Left lobe of liver (tissue), 2 donors: ENCODE measurements at regions not wholly inside any gene's neighbourhood (a gene's known extent, or its start where the extent isn't known, plus 50 kb on each side); places are given as distances from the start of the nearest gene placed in this dataset.
"Not testable (repeated sequence)": the region's sequence is repeated elsewhere in the genome, so short reads cannot be mapped to it uniquely, and the experiment has no call there.

Experiments used
- ATAC-seq: fragments of 200-7000 bp; cut with Tn5 transposase; one replicate; pipeline ENCODE4 v1.9.1; 2020; ENCODE audit warnings: mild to moderate bottlenecking, moderate library complexity
- DNase-seq: peaks from one replicate; pipeline ENCODE4 v3.0.0-alpha.2; 2020; ENCODE audit warnings: low spot score
- donor health status: DM: no; HTN: no; CAD: no; lungs with moderate emphysema.
- donor health status: DM: no; HTN: yes; CAD: no.

DNA sequence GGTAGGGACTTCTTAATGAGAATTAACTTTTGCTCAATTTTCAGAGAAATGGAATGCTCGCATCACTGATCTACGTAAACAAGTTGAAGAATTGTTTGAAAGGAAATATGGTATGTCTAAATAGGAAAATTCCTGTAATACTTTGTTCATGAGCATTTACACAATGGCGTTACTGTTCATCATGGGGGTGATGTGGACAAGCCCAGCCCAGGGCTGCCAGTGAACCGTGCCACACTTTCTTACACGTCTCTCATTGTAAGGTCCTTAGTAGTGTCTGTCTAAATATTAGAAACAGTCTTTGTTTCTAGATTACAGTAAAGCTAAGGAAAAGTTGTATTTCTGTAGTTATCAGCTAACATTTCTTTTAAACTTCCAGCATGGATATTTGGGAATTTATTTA is 91.0 kb upstream of the SPDYE9 start:
- not testable (repeated sequence) for ATAC-seq

DNA sequence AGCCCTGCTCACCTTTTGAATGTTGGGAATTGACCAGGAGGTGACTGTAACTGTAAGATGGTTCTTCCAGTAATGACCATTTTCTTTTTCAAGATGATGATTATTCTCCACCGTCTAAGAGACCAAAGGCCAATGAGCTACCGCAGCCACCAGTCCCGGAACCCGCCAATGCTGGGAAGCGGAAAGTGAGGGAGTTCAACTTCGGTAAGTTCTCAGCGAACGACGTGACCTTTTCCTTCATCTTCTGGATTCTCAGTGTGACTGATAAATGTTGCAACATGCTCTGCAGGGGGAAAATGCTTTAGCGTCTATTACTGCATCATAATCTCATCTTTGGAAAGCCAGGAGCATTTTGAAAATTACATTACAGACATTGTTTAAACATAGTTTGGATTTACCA is 89.5 kb upstream of the SPDYE9 start:
- not testable (repeated sequence) for ATAC-seq, DNase-seq

More for the DNA sequence above, 91.0 kb upstream of the SPDYE9 start:
- DNase-seq: not testable (repeated sequence)

DNA sequence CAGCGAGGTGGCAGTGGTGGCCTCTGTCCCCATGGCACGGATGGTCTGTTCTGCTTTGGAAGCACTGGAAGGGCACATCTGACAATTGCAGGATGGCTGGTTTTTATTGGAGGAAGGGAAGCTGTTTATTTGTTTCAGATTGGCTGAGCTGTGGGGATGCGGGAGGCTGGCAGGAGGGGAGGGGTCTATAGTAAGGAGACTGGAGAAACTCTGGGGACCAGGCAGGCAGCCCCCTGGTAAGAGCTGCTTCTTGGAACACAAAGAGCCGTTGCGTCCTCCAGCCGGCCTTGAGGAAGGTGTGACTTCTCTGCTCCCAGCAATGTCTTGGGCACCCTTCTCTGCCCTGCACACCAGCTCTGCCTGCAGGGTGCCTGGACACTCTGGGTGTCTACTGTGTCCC is 85.1 kb upstream of the SPDYE9 start:
- DNase-seq, ATAC-seq: not testable (repeated sequence)

DNA sequence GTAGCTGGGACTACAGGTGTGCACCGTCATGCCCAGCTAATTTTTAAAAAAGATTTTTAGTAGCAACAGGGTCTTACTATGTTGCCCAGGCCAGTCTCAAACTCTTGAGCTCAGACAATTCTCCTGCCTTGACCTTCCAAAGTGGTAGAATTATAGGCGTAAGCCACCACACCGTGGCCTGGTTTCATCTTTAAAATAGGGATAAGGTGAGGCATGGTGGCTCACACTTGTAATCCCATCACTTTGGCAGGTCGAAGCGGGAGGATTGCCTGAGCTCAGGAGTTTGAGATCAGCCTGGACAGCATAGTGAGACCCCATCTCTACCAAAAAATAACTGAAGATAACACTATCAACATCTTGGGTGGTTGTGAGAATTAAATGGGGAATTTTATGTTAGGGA is 84.6 kb upstream of the SPDYE9 start:
- not testable (repeated sequence) for ATAC-seq, DNase-seq

DNA sequence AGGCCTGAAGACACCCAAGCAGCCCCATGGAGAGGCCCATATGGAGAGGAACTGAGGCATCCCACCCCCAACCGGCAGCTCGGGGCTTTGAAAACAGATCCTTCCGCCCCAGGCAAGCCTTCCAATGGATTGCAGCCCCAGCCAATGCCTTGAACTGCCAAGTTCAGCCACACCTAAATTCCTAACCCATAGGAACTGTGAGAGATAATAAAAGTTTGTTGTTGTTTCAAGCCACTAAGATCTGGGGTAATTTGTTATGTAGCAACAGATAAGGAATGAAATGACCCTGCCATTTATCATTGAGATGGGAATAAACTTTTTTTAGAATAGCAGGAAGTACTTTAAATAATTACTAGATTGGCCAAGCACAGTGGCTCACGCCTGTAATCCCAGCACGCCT is 80.3 kb upstream of the SPDYE9 start:
- ATAC-seq, DNase-seq: not testable (repeated sequence)

DNA sequence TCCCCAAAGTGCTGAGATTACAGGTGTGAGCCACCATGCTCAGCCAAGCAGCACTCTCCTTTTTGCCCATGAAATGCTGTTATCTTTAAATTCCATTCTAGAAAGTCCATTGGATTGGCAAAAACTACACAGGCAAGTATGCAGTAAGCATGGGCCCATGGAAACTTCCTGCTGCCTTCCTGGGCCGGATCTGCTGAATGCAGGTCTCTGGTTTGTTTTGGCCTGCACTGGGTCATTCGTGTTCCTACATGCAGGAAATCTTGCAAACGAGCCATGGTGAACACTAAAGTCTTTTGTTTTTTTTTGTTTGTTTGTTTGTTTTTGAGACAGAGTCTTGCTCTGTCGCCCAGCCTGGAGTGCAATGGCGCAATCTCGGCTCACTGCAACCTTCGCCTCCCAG is 76.8 kb upstream of the SPDYE9 start:
- not testable (repeated sequence) for DNase-seq
- peak; percentile 68 for ATAC-seq

DNA sequence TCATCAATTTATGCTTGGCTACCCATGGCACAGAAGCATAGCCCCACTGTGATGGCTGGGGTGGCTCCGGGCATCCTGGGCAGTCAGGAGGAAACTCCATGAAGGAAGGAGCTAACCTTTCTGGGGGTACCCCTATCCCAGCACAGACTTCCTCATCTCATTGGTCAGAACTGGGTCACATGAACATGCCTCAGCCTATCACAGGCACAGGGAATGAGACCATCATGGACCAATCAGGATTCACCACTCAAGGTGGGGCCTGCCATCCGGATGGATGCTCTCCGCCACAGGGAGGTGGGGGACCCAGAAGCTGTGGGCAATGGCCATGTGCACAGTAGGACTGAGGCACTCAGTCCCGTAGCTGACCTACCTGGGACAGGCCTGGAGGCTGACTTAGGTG is 75.9 kb upstream of the SPDYE9 start:
- not testable (repeated sequence) for DNase-seq, ATAC-seq

DNA sequence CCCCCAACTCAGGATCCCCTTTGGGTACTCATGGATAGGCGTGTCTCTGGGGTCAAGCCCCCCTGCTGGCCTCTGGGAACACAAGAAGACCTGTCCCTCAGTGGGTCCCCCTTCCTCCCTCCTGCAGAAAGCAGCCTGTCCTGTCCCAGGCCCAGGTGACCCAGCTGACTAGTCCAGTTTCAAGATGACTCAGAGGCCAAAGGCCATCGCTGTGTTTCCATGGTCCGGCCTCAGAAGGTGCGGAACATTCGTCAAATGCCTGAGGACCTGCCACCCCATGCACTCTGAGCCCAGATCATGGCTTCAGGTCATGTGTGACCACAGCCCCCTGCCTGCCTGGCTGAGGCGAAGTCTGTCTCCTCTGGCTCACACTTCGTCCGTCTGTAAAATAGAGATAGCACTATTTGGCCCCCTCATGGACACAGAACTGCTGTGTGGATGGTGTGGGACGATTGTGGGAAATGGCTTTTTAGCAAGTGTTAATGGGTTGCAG is 71.4 kb upstream of the SPDYE9 start:
- not testable (repeated sequence) for DNase-seq, ATAC-seq

DNA sequence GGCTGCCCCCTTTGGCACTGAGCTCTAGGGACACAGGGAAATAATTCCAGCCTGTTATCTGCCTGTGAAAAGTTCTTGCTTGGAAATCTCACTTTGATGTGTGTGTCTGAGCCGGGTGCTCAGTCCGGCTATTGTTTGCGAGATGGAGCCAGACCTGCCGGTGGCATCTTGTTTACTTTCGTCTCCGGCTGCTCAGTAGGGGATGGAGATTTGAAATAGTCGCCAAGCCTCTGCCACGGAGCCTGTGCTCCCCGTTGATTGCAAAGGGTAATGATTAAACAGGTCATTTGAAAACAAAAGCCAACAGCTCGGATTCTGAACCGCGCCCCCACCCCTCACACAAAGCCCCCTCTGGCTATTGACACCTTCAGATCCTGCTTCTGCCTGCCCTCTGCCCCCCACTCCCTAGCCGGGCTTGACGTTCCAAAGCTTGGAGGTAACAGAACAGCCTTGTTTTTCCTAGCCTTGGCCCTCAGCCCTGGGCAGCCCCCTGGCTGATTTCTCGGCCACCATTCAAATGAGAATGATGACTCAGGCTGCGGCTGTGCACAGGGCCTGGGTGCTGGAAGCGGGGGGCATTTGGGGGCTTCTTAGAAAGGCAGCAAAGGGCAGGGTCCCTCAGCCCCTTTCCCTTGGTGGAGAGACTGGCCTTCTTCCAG is 70.8 kb upstream of the SPDYE9 start:
- ATAC-seq: peak; percentile 58

DNA sequence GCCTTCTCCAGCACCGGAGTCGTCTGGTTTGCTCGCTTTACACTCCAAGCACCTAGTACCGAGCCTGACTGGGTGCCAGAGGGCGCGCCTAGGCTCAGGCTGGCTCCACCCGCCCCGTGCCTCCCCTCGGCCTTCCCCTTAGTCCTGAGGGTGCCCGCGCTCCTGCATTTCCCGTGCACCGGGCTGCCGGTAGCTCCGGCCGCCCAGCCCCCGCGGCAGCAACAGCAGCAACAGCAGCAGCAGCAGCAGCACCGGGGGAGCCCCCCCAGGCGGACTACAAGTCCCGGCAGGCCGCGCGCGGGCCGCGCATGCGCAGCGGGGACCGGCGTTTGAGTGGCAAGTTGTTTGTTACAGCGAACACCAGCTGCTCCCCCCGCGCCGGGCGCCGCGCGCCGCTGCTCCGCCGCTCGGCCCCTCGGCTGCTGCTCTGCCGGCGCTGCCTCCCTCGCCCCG is 68.8 kb upstream of the SPDYE9 start:
- ATAC-seq (peak; percentile 91), DNase-seq (peak; percentile 84)

More for the DNA sequence above, 70.8 kb upstream of the SPDYE9 start:
- DNase-seq: peak; percentile 51

DNA sequence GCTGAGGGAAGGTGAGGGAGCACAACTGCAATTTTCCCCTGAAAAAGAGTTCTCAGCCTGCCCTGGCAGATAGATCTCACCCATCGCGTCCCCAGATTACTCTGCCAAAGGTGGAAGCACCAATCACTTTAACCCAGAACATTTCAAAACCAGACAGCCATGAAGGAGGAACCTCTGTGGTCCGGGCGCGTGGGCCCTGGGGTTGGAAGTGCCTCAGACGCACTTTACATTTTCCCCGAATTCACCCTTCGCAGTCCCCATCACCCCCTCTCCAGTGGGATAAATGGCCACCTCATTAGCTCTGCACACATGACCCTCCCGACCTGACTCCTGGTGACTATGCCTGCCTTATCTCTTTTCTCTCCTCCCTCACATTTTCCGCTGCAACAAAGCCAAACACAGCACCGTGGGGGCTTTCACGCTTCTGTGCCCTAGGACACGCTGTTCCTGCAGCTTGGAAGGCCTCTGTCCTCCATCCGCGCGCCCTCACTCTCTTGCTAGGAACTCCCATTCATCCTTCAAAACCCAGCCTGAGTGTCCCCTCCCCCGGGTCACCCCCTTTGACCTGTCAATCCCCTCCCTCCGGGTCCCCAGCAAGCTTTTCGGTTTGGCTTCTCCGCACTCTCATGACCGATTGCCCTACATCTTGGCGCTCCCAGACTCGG is 68.2 kb upstream of the SPDYE9 start:
- DNase-seq, ATAC-seq: not testable (repeated sequence)

DNA sequence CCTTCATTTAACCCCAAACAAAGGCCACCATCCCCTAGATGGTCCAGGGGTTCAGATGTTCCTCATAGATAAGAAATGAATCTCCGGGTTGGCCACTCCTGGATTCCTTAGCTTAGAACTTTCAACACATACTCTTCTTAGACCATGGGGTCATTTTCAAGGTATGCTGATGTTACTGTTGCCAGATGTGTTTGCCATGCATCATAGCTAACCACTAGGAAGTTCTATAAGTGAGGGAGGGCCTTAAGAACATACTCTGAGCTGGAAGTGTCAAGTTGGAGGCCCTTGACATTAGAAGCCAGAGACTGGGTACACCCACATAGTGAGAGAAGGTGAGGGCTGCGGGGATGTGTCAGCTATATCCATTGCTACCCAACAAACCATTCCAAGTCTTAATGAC is 62.7 kb upstream of the SPDYE9 start:
- not testable (repeated sequence) for DNase-seq, ATAC-seq

DNA sequence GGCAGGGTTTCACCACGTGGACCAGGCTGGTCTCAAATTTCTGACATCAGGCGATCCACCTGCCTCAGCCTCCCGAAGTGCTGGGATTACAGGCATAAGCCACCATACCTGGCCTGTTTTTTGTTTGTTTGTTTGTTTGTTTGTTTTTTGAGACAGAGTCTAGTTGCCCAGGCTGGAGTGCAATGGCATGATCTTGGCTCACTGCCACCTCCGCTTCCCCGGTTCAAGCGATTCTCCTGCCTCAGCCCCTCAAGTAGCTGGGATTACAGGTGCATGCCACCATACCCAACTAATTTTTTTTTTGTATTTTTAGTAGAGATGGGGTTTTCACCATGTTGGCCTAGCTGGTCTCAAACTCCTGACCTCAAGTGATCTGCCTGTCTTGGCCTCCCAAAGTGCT is 61.8 kb upstream of the SPDYE9 start:
- not testable (repeated sequence) for ATAC-seq, DNase-seq

DNA sequence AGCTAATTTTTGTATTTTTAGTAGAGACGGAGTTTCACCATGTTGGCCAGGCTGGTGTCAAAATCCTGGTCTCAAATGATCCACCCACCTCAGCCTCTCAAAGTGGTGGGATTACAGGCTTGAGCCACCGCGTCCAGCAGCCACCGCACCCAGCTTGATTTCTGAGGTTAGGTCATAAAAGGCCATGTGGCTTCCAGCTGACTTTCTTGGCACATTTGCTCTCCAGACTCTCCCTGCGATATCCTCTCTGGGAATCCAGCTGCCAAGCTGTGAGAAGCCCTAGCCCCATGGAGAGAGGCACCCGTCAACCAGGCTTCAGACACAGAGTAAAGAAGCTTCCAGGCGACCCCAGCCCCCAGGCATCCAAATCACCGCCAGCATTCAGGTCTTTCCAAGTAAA is 58.2 kb upstream of the SPDYE9 start:
- not testable (repeated sequence) for ATAC-seq, DNase-seq

DNA sequence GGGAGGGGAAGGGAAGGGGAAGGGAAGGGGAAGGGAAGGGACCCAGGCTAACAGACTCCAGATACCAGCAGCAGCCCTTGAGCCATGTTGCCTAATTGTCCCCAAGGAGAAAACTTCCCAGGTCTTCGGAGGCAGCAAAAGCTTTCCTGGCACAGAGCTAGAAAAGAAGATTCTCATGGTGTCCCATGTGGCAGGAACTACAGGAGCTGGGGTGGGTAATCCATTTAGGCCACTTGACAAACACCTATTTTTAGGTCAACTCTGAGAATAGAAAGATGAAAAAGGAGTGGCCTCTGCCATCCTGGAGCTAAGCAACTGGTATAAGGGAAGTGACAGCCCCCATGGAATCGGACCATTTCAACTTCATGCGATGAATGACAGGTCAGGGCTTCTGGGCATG is 52.1 kb upstream of the SPDYE9 start:
- not testable (repeated sequence) for ATAC-seq, DNase-seq
